Adrenal gland (tissue), 9 donors: ENCODE measurements at regions not wholly inside any gene's neighbourhood (a gene's known extent, or its start where the extent isn't known, plus 50 kb on each side); places are given as distances from the start of the nearest gene placed in this dataset.

ENCODE experiments used
- DNase-seq, 7 donors: peaks; one replicate each; pipeline ENCODE4 v3.0.0-alpha.2; 2019 to 2020
- H3K27ac ChIP-seq, 5 donors: fragments of 200-600 bp; sonication (generic) in 4 of 5; 1 replicate in 3 of 5; 2 replicates in 2 of 5; pipeline versions ENCODE4 v1.5.1 to v1.8.0; 2016 to 2020; ENCODE audit warnings: mild to moderate bottlenecking in 1 of 5
- H3K27me3 ChIP-seq: fragments of 200-600 bp; 2 replicates; pipeline ENCODE4 v1.8.0; 2021
- H3K36me3 ChIP-seq, 2 donors: fragments of 200-600 bp; replicated peaks in 1 of 2; 1 replicate in 1 of 2; 2 replicates in 1 of 2; pipeline versions ENCODE4 v1.5.1 to v1.8.0; 2018 to 2022
- H3K4me1 ChIP-seq, 2 donors: fragments of 200-600 bp; replicated peaks in 1 of 2; 1 replicate in 1 of 2; 2 replicates in 1 of 2; pipeline versions ENCODE4 v1.5.1 to v1.8.0; 2018 to 2021
- H3K4me3 ChIP-seq, 4 donors: fragments of 200-600 bp; sonication (generic) in 3 of 4; one replicate each; pipeline ENCODE4 v1.5.1; 2016 to 2018
- H3K9me3 ChIP-seq, 3 donors: fragments of 200-600 bp; sonication (generic) in 1 of 3; replicated peaks in 1 of 3; 1 replicate in 2 of 3; 2 replicates in 1 of 3; pipeline versions ENCODE4 v1.5.1 to v1.8.0; 2016 to 2021
- POLR2A ChIP-seq, 2 donors: fragments of 450-650 bp; IDR thresholded peaks; one replicate each; pipeline ENCODE4 v1.6.1; 2017; ENCODE audit warnings: antibody characterized with exemption in 2 of 2, mild to moderate bottlenecking in 2 of 2, moderate library complexity in 1 of 2
- WGBS, 4 donors: extraction: QIAGEN DNeasy Blood & Tissue Kit in 2 of 4; methylation state at CpG; one replicate each; pipeline versions ENCODE4 v1.1.5 to v1.1.7; 2013 to 2017; 5-methylcytosine and 5-hydroxymethylcytosine counted together
- intact Hi-C, 2 donors: fragments of 100-400 bp; cut with DNase I; formaldehyde crosslinking; loops; one replicate each; pipeline versions ENCODE4 v1.14.1 to v1.15.0; 2022 to 2023
- TF ChIP-seq, protein P1 (sequence below), 6 experiments: fragments of 450-650 bp in 4 of 6; fragments of 200-600 bp in 2 of 6; sonication (generic) in 1 of 6; IDR thresholded peaks; 1 replicate in 5 of 6; 2 replicates in 1 of 6; pipeline versions ENCODE4 v1.5.1 to v1.8.0; 2016 to 2021; ENCODE audit warnings: antibody characterized with exemption in 6 of 6, mild to moderate bottlenecking in 2 of 6, moderate library complexity in 1 of 6
- donor health status: healthy with polysubstance abuse.
- donor health status: Bipolar disorder and iron deficiency.
- donor health status: DM: yes; HTN: yes; CAD: no.
- donor health status: DM: no; HTN: no; CAD: no.
- donor health status: DM: no; HTN: no; CAD: no.

DNA sequence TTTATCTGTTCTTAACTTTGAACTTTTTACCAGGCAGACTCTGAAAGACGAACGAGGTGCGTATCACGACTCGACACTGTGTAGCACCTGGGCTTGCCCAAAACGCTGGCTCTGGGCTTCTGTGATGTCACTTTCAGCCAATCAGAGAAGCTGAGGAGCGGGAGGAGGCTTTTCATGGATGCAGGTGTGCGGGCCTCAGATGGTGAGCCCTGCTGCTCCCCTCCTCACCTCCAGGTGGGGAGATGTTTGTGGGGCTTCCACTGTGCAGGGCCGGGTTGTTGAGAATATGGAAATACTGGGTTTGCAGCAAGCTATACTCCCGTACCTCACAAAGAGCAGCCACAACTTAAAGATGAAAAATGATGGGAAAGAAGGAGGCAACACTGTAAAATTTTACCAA is 246.3 kb downstream of the IRX2 start:
- no peaks in the 10 kb centered on the region for H3K36me3 ChIP-seq
- DNase-seq: no peak
- TF ChIP-seq, protein P1, sequence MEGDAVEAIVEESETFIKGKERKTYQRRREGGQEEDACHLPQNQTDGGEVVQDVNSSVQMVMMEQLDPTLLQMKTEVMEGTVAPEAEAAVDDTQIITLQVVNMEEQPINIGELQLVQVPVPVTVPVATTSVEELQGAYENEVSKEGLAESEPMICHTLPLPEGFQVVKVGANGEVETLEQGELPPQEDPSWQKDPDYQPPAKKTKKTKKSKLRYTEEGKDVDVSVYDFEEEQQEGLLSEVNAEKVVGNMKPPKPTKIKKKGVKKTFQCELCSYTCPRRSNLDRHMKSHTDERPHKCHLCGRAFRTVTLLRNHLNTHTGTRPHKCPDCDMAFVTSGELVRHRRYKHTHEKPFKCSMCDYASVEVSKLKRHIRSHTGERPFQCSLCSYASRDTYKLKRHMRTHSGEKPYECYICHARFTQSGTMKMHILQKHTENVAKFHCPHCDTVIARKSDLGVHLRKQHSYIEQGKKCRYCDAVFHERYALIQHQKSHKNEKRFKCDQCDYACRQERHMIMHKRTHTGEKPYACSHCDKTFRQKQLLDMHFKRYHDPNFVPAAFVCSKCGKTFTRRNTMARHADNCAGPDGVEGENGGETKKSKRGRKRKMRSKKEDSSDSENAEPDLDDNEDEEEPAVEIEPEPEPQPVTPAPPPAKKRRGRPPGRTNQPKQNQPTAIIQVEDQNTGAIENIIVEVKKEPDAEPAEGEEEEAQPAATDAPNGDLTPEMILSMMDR (IDR thresholded peaks at IDR 0.05): no peak
- WGBS, 4 donors: 68 to 82% (median 75%) methylated on average over 10 of the region's 10 CpGs
- H3K9me3 ChIP-seq: no peaks in the 10 kb centered on the region
- H3K27ac ChIP-seq: no peak overlapping the region
- no peak overlapping the region for H3K4me3 ChIP-seq
- intact Hi-C loops: no loop called here
- no peaks in the 10 kb centered on the region for H3K27me3 ChIP-seq
- H3K4me1 ChIP-seq: no peaks in the 10 kb centered on the region

DNA sequence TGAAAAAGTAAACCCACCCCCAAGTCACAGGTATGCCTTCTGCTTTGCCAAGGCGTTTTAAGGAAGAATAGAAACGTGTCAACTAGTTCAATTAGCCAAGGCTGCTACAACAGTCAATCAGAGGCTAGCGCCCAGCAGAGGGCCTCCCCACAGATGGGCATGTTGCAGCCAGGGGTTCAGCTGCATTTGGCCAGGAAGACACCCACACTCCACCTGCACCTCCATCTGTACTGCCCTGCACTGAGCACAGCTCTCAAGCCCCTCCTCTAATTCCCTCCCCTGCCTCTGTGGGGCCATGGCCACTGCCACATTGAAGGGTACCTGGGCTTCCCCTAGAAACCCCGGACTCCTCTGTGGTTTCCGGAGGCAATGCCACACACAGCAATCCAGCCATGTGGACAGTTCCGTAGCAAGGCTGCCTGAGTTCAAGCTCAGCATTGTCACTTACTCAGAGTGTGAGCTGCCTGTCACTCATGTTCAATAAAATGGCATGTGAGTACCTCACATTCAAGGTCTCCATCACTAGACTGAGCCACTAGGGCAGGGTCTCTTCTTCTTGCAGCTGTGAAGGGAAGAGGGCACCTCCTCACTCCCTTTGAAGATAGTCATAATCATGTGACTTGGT is 248.4 kb downstream of the IRX2 start:
- H3K36me3 ChIP-seq: no peaks in the 10 kb centered on the region
- intact Hi-C loops: no loop called here
- H3K27me3 ChIP-seq: no peaks in the 10 kb centered on the region
- no peak for DNase-seq
- no peak overlapping the region for H3K4me3 ChIP-seq
- H3K27ac ChIP-seq: no peak overlapping the region
- no peaks in the 10 kb centered on the region for H3K9me3 ChIP-seq
- H3K4me1 ChIP-seq: no peaks in the 10 kb centered on the region
- WGBS, 4 donors: 70 to 81% (median 76%) methylated on average over 6 of the region's 6 CpGs
- no peak for TF ChIP-seq POLR2A (IDR thresholded peaks at IDR 0.05)
- TF ChIP-seq, protein P1 (IDR thresholded peaks at IDR 0.05): no peak

DNA sequence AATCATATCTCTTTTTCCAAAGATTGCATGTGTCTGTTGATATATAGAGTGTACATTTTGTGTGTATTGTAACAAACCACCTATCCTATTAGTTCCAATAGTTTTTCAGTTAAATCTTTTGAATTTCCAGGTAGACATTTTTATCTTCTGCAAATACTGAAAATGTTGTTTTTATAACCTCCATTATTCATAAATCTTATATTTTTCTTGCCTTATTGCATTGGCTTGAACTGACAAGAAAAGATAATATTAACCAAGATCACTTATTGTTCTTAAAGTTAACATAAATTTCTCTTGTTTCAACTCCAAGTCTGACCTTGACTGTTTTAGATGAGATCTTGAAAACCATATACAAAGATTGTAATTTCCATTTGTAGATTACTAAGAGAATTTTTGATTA is 251.6 kb downstream of the IRX2 start:
- DNase-seq: no peak
- Histone ChIP-seq H3K27ac (no peak overlapping the region), H3K36me3 (no peaks in the 10 kb centered on the region), H3K9me3 (no peaks in the 10 kb centered on the region), H3K4me3 (no peak overlapping the region), H3K4me1 (no peaks in the 10 kb centered on the region), H3K27me3 (no peaks in the 10 kb centered on the region)
- intact Hi-C loops: no loop called here
- TF ChIP-seq POLR2A (IDR thresholded peaks at IDR 0.05): no peak
- TF ChIP-seq, protein P1 (IDR thresholded peaks at IDR 0.05): no peak

DNA sequence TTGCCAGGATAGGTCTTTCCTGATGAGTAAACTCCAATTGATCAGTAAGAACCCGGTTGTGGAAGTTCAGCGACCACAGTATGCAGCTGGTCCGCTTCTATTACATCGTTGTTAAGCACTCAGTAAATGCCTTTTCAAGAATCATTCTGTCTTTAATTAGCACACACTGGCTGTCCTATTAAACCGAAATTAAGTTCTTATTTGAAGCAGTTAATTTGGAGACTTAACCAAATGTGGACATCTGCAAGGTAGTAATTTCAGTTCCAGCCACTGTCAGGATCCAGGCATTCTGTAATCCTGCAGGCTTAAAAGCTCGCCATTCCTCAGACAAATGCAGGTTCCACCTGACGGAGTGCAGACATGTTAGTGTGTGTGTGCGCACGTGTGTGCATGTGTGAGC is 254.6 kb downstream of the IRX2 start:
- Histone ChIP-seq H3K4me1 (no peaks in the 10 kb centered on the region), H3K36me3 (no peaks in the 10 kb centered on the region), H3K27ac (no peak overlapping the region), H3K4me3 (no peak overlapping the region), H3K27me3 (no peaks in the 10 kb centered on the region), H3K9me3 (no peaks in the 10 kb centered on the region)
- WGBS, 4 donors: 69 to 84% (median 76%) methylated on average over 9 of the region's 9 CpGs
- TF ChIP-seq, protein P1 (IDR thresholded peaks at IDR 0.05): no peak
- no peak for TF ChIP-seq POLR2A (IDR thresholded peaks at IDR 0.05)
- DNase-seq: no peak
- intact Hi-C loops: no loop called here
